B cell (primary cell): ENCODE measurements at regions not wholly inside any gene's neighbourhood (a gene's known extent, or its start where the extent isn't known, plus 50 kb on each side); places are given as distances from the start of the nearest gene placed in this dataset.

ENCODE experiments used
- CTCF ChIP-seq: fragments of 200-600 bp; IDR thresholded peaks from one replicate; pipeline ENCODE4 v1.8.0; 2022; ENCODE audit warnings: antibody characterized with exemption, mild to moderate bottlenecking
- EZH2 ChIP-seq: IDR thresholded peaks from 2 replicates; pipeline ENCODE4 v1.6.1; 2012; ENCODE audit warnings: borderline replicate concordance, low read depth, mild to moderate bottlenecking, moderate library complexity, low read length; ENCODE audit not compliant: insufficient read depth, poor library complexity, severe bottlenecking

DNA sequence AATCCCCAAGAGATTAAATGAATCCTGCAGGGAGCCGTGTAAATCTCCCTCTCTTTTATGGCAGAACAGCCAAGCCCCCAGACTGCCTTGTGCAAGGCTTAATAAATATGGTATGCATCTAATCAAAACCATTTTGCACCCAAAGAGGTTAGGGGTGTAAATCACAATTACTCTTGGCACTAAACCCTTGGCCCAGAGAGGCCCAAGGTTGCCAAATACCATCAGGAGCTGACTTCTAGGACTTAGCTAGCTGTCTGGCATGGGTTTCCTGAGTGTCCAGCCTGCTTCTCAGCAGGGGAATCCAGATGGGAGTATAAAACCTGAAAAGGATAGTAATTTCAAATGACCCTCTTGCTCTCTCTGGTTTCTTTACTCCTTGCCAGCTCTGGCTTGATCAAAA, 610.4 kb downstream of the MED13L start:
- TF ChIP-seq CTCF (no peak), EZH2 (no peak)
